ENCODE measurements at regions not wholly inside any gene's neighbourhood (a gene's known extent, or its start where the extent isn't known, plus 50 kb on each side); places are given as distances from the start of the nearest gene placed in this dataset.

DNA sequence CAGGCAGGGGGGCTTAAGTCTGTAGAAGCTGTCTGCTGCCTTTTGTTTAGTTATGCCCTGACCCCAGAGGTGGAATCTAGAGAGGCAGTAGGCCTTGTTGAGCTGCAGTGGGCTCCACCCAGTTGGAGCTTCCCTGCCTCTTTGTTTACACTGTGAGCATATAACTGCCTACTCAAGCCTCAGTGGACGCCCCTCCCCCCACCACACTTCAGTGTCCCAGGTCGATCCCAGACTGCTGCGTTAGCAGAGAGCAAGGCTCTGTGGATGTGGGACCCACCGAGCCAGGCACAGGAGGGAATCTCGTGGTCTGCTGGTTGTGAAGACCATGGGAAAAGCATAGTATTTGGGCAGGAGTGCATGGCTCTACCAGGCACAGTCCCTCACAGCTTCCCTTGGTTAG lies 446.8 kb upstream of the RARB start:
- no peak for DNase-seq
- H2AFZ ChIP-seq (ENCODE audit: low read length) = no peak overlapping the region
- H3K4me3 ChIP-seq (ENCODE audit: low read length) = no peak overlapping the region
- H3F3A ChIP-seq (ENCODE audit: insufficient read depth, low read length) = no peaks in the 10 kb centered on the region
- no peaks in the 10 kb centered on the region for H3K27me3 ChIP-seq (replicated peaks; ENCODE audit: insufficient read depth, low read length)
- H3K79me2 ChIP-seq (ENCODE audit: low read length) = no peaks in the 10 kb centered on the region
- no peaks in the 10 kb centered on the region for H3K36me3 ChIP-seq (replicated peaks; ENCODE audit: insufficient read depth, low read length)
- no peak overlapping the region for H3K4me2 ChIP-seq (ENCODE audit: low read depth, low read length)
- H3K9ac ChIP-seq (ENCODE audit: low read length) = no peak overlapping the region
- TF ChIP-seq EZH2 (optimal IDR thresholded peaks at IDR 0.05; ENCODE audit: low read depth, low read length) = no peak
- TF ChIP-seq EZH2phosphoT487 (IDR thresholded peaks at IDR 0.05; ENCODE audit: low read length) = no peak
- TF ChIP-seq, protein P1, sequence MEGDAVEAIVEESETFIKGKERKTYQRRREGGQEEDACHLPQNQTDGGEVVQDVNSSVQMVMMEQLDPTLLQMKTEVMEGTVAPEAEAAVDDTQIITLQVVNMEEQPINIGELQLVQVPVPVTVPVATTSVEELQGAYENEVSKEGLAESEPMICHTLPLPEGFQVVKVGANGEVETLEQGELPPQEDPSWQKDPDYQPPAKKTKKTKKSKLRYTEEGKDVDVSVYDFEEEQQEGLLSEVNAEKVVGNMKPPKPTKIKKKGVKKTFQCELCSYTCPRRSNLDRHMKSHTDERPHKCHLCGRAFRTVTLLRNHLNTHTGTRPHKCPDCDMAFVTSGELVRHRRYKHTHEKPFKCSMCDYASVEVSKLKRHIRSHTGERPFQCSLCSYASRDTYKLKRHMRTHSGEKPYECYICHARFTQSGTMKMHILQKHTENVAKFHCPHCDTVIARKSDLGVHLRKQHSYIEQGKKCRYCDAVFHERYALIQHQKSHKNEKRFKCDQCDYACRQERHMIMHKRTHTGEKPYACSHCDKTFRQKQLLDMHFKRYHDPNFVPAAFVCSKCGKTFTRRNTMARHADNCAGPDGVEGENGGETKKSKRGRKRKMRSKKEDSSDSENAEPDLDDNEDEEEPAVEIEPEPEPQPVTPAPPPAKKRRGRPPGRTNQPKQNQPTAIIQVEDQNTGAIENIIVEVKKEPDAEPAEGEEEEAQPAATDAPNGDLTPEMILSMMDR (IDR thresholded peaks at IDR 0.05; ENCODE audit: low read length) = no peak
- no peaks in the 10 kb centered on the region for H4K20me1 ChIP-seq (ENCODE audit: insufficient read depth, low read length)
- no peaks in the 10 kb centered on the region for H3K9me2 ChIP-seq (replicated peaks; ENCODE audit: insufficient read depth, low read length)
- H3K27ac ChIP-seq (ENCODE audit: low read length) = no peak overlapping the region
- no peaks in the 10 kb centered on the region for H3K9me3 ChIP-seq (replicated peaks; ENCODE audit: insufficient read depth, low read length)
- H3K4me1 ChIP-seq (ENCODE audit: low read length) = no peaks in the 10 kb centered on the region

DNA sequence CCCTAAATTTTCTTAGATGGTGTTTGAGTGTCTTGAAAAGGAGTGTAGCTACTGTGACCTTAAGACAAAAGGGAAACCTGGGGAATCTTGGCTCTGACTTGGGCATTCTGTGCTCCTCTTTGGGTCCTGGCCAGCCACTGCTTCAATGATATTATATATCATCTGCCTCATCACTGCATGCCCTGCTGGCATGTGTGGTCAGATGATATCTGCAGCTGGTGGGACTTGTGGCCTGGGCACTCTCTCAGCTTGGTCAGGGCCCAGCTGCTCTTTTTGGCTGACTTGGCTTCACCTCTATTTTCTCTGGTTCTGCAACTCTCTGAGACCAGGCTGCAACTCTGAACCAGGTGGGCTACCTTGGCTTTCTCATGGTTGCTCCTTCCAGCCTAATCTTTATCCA lies 446.1 kb upstream of the RARB start:
- H3K4me1 ChIP-seq (ENCODE audit: low read length) = no peaks in the 10 kb centered on the region
- TF ChIP-seq EZH2phosphoT487 (IDR thresholded peaks at IDR 0.05; ENCODE audit: low read length) (no peak), EZH2 (optimal IDR thresholded peaks at IDR 0.05; ENCODE audit: low read depth, low read length) (no peak)
- TF ChIP-seq, protein P1 (IDR thresholded peaks at IDR 0.05; ENCODE audit: low read length) = no peak
- no peaks in the 10 kb centered on the region for H3K27me3 ChIP-seq (replicated peaks; ENCODE audit: insufficient read depth, low read length)
- H3K9me2 ChIP-seq (replicated peaks; ENCODE audit: insufficient read depth, low read length) = no peaks in the 10 kb centered on the region
- no peaks in the 10 kb centered on the region for H3K79me2 ChIP-seq (ENCODE audit: low read length)
- no peak for DNase-seq
- no peaks in the 10 kb centered on the region for H3K9me3 ChIP-seq (replicated peaks; ENCODE audit: insufficient read depth, low read length)
- no peaks in the 10 kb centered on the region for H3K36me3 ChIP-seq (replicated peaks; ENCODE audit: insufficient read depth, low read length)
- no peak overlapping the region for H2AFZ ChIP-seq (ENCODE audit: low read length)
- no peak overlapping the region for H3K4me3 ChIP-seq (ENCODE audit: low read length)
- H4K20me1 ChIP-seq (ENCODE audit: insufficient read depth, low read length) = no peaks in the 10 kb centered on the region
- H3K9ac ChIP-seq (ENCODE audit: low read length) = no peak overlapping the region
- no peak overlapping the region for H3K4me2 ChIP-seq (ENCODE audit: low read depth, low read length)
- H3F3A ChIP-seq (ENCODE audit: insufficient read depth, low read length) = no peaks in the 10 kb centered on the region
- H3K27ac ChIP-seq (ENCODE audit: low read length) = no peak overlapping the region

DNA sequence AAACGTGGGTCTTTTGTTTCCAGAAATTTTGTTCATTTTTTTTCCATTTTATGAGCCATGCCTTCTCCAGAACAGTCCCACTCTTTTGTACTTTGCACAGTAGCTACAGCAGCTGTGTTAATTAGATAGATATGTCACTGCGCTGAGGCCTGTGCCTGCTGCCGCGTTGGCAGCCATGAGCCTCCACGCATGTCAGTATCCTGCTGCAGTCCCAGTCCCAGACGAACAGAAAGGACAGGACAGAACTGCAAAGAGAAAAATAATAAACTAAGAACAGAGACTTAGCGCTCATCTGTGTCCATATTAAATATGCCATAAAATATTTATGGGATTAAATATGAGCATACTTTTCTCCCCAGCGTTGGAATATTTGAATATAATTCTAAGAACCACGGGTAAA lies 442.4 kb upstream of the RARB start:
- no peaks in the 10 kb centered on the region for H3K79me2 ChIP-seq (ENCODE audit: low read length)
- no peaks in the 10 kb centered on the region for H3F3A ChIP-seq (ENCODE audit: insufficient read depth, low read length)
- no peak for DNase-seq
- no peaks in the 10 kb centered on the region for H3K9me3 ChIP-seq (replicated peaks; ENCODE audit: insufficient read depth, low read length)
- TF ChIP-seq EZH2phosphoT487 (IDR thresholded peaks at IDR 0.05; ENCODE audit: low read length) = no peak
- no peak for TF ChIP-seq EZH2 (optimal IDR thresholded peaks at IDR 0.05; ENCODE audit: low read depth, low read length)
- TF ChIP-seq, protein P1 (IDR thresholded peaks at IDR 0.05; ENCODE audit: low read length) = no peak
- H3K4me1 ChIP-seq (ENCODE audit: low read length) = no peaks in the 10 kb centered on the region
- no peak overlapping the region for H2AFZ ChIP-seq (ENCODE audit: low read length)
- H3K4me3 ChIP-seq (ENCODE audit: low read length) = no peak overlapping the region
- no peak overlapping the region for H3K27ac ChIP-seq (ENCODE audit: low read length)
- H3K36me3 ChIP-seq (replicated peaks; ENCODE audit: insufficient read depth, low read length) = no peaks in the 10 kb centered on the region
- no peaks in the 10 kb centered on the region for H4K20me1 ChIP-seq (ENCODE audit: insufficient read depth, low read length)
- no peak overlapping the region for H3K9ac ChIP-seq (ENCODE audit: low read length)
- no peaks in the 10 kb centered on the region for H3K27me3 ChIP-seq (replicated peaks; ENCODE audit: insufficient read depth, low read length)
- H3K9me2 ChIP-seq (replicated peaks; ENCODE audit: insufficient read depth, low read length) = no peaks in the 10 kb centered on the region
- no peak overlapping the region for H3K4me2 ChIP-seq (ENCODE audit: low read depth, low read length)
